Fibroblast of mammary gland (primary cell): ENCODE measurements at regions not wholly inside any gene's neighbourhood (a gene's known extent, or its start where the extent isn't known, plus 50 kb on each side); places are given as distances from the start of the nearest gene placed in this dataset.

Source experiments
- DNase-seq: peaks from one replicate; pipeline ENCODE4 v3.0.0-alpha.2; 2010; ENCODE audit warnings: low read depth
- H3K4me3 ChIP-seq: 2 replicates; pipeline ENCODE4 v1.5.1; 2011; ENCODE audit warnings: low read depth, mild to moderate bottlenecking, low read length, moderate library complexity; ENCODE audit not compliant: control insufficient read depth
- TF ChIP-seq, protein P1 (sequence below): conservative IDR thresholded peaks from 2 replicates; pipeline ENCODE4 v1.5.1; 2011; ENCODE audit warnings: low read depth, low read length, inconsistent platforms; ENCODE audit not compliant: control insufficient read depth, insufficient read depth

DNA sequence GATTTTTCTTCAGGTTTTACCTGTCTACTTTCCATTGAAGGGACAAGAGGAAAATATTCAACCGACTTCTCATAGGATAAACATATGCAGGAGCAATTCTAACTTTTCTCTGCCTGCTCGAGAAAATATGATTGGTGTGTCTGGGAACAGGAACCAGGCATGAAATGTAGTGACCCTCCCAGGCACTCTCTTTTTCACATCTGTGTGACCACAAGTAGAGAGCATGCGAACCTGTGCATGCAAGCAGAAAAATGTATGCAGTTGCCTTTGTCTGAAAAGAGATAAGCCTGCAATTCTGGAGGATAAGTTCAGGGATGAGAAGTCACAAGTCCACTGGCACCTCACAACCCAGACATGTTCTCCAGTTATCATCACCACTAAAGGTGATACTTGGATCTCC lies 583.5 kb upstream of the FAT3 start:
- TF ChIP-seq, protein P1, sequence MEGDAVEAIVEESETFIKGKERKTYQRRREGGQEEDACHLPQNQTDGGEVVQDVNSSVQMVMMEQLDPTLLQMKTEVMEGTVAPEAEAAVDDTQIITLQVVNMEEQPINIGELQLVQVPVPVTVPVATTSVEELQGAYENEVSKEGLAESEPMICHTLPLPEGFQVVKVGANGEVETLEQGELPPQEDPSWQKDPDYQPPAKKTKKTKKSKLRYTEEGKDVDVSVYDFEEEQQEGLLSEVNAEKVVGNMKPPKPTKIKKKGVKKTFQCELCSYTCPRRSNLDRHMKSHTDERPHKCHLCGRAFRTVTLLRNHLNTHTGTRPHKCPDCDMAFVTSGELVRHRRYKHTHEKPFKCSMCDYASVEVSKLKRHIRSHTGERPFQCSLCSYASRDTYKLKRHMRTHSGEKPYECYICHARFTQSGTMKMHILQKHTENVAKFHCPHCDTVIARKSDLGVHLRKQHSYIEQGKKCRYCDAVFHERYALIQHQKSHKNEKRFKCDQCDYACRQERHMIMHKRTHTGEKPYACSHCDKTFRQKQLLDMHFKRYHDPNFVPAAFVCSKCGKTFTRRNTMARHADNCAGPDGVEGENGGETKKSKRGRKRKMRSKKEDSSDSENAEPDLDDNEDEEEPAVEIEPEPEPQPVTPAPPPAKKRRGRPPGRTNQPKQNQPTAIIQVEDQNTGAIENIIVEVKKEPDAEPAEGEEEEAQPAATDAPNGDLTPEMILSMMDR = no peak
- no peak for DNase-seq
- H3K4me3 ChIP-seq = no peak overlapping the region

DNA sequence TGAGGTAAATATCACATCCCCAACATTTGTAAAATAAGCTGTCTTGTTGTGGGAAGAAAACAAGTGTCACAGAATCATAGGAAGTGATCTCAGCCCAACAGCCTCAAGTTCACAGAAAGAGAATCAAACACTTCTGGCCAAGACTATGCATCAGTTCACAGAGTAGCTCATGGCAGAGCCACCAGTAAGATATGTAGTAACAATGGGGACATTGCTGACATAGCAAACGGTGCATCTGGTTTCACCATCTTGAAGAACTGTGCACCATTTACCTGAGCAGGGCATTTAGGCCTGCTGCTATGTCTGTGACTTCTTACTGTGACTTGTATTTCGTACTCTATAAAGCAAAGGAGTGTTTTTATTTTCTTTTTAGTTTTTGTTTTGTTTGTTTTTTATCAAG lies 585.3 kb upstream of the FAT3 start:
- DNase-seq = no peak
- no peak overlapping the region for H3K4me3 ChIP-seq
- TF ChIP-seq, protein P1 = no peak

DNA sequence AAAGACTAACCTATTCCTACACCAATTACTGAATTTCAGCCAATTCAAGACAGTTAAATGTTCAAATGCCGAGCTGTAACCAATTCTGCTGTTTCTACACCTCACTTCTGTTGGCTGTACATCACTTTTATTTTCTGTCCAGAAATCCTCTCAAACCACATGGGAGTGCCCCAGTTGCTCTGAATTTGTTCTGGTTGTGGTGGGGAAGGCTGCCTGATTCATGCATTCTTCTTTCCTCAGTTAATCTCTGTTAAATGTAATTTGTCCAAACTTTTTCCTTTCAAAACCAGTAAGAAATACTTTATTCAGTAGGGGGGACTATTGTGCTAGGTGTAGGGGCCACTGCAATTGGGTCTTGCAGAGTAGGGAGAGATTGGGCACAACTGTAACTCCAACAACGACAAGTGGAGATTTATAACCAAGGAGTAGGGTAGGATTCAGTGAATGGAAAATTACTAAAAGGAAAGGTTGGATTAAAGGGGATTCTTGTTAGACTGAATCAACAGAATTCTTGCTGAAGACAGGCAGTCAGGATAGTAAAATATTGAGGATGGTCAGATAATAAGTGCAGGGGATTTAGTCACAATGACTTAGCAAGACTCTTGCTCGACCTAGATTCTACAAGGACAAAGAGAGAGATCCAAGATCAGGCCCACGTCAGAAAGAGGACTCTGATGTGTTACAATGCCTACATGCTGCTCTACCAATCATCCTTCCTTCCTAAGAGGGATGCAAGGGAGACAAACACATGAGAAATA lies 593.5 kb upstream of the FAT3 start:
- TF ChIP-seq, protein P1 = no peak
- no peak overlapping the region for H3K4me3 ChIP-seq
- DNase-seq = no peak

DNA sequence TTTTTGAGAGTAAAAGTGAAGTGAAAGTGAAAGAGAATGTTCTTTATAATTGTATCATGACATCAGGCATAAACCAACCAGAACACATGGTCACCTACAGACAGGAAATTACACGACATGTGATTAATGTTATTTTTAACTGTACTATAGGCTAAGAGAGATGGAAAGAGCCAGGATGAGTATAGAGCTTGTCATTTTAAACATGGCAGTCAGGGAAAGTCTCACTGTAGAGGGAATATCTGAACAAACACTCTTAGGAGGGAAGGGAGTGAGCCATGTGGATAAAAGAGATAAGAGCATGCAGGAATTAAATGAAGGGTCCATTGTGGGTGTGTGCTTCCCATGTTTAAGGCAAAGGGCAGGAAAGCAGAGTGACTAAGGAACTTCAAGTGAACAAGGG lies 599.1 kb upstream of the FAT3 start:
- DNase-seq = no peak
- TF ChIP-seq, protein P1 = no peak
- H3K4me3 ChIP-seq = no peak overlapping the region

DNA sequence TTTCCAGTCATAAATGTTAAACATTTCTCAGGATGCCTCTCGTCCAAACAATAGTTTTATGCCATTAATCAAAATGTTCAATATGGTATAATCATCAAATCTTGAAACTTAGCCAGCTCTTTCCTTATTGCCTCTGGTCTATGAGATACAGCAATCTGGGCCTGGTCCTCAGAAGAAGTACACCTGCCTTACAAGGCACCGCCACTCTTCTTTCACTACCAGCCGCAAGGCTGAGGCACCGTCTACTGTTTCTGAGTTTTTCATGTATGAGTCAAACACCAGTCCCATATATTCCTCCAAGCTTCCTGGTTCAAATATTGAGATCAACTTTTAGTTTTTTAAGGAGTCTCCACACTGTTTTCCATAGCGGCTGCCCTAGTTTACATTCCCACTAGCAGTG lies 600.6 kb upstream of the FAT3 start:
- no peak overlapping the region for H3K4me3 ChIP-seq
- no peak for DNase-seq
- TF ChIP-seq, protein P1 = no peak

DNA sequence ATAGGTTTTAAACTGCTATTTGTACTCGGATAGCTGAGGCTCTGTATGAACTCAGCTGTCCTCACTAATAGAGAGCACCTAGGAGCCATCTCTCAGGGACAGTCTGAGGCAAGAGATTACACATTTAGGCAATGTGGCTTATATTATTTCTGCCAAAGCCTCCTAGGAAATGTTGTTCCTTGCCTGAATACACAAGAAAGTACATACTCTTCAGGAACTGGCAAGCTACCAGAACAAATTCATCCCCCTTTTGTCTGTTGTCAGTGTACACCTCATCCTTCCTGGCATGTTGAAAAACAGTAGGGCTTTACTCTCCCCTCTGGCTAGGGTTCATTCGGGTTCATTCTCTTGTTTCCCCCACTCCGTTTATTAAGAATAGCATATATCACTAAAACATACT lies 615.9 kb upstream of the FAT3 start:
- TF ChIP-seq, protein P1 = no peak
- no peak for DNase-seq
- H3K4me3 ChIP-seq = no peak overlapping the region
